ENCODE measurements at regions not wholly inside any gene's neighbourhood (a gene's known extent, or its start where the extent isn't known, plus 50 kb on each side); places are given as distances from the start of the nearest gene placed in this dataset.

- no peak for DNase-seq (ENCODE audit: low read depth, low spot score)
These were observed 286.2 kb downstream of the FOXL1 start for GRCh38 chr16:86864586-86864985.

GRCh38 chr16:86865851-86866662, 287.7 kb downstream of the FOXL1 start:
- DNase-seq (ENCODE audit: low read depth, low spot score) = no peak

GRCh38 chr16:86866986-86867722, 288.8 kb downstream of the FOXL1 start:
- no peak for DNase-seq (ENCODE audit: low read depth, low spot score)

GRCh38 chr16:86868070-86868469, 289.7 kb downstream of the FOXL1 start:
- DNase-seq (ENCODE audit: low read depth, low spot score) = no peak

GRCh38 chr16:86868786-86869185, 290.4 kb downstream of the FOXL1 start:
- no peak for DNase-seq (ENCODE audit: low read depth, low spot score)

- DNase-seq (ENCODE audit: low read depth, low spot score) = no peak
These were observed 291.1 kb downstream of the FOXL1 start for GRCh38 chr16:86869288-86870022.

- no peak for DNase-seq (ENCODE audit: low read depth, low spot score)
These were observed 292.0 kb downstream of the FOXL1 start for GRCh38 chr16:86870380-86870779.

- DNase-seq (ENCODE audit: low read depth, low spot score) = no peak
These were observed 293.8 kb downstream of the FOXL1 start for GRCh38 chr16:86872131-86872530.

GRCh38 chr16:86872833-86873232, 294.5 kb downstream of the FOXL1 start:
- no peak for DNase-seq (ENCODE audit: low read depth, low spot score)

- DNase-seq (ENCODE audit: low read depth, low spot score) = no peak
These were observed 295.8 kb downstream of the FOXL1 start for GRCh38 chr16:86874141-86874540.

GRCh38 chr16:86876499-86876898, 298.1 kb downstream of the FOXL1 start:
- DNase-seq (ENCODE audit: low read depth, low spot score) = no peak

- DNase-seq (ENCODE audit: low read depth, low spot score) = no peak
These were observed 298.8 kb downstream of the FOXL1 start for GRCh38 chr16:86877108-86877507.

GRCh38 chr16:86877835-86878234, 299.5 kb downstream of the FOXL1 start:
- DNase-seq (ENCODE audit: low read depth, low spot score) = no peak

GRCh38 chr16:86878236-86879080, 300.1 kb downstream of the FOXL1 start:
- DNase-seq (ENCODE audit: low read depth, low spot score) = no peak

- DNase-seq (ENCODE audit: low read depth, low spot score) = no peak
These were observed 300.9 kb downstream of the FOXL1 start for GRCh38 chr16:86879268-86879667.

GRCh38 chr16:86880316-86881117, 302.2 kb downstream of the FOXL1 start:
- DNase-seq (ENCODE audit: low read depth, low spot score) = no peak

GRCh38 chr16:86881118-86881510, 302.8 kb downstream of the FOXL1 start:
- no peak for DNase-seq (ENCODE audit: low read depth, low spot score)

GRCh38 chr16:86881861-86882273, 303.5 kb downstream of the FOXL1 start:
- no peak for DNase-seq (ENCODE audit: low read depth, low spot score)

GRCh38 chr16:86882586-86883280, 304.4 kb downstream of the FOXL1 start:
- no peak for DNase-seq (ENCODE audit: low read depth, low spot score)
